ENCODE measurements at regions not wholly inside any gene's neighbourhood (a gene's known extent, or its start where the extent isn't known, plus 50 kb on each side); places are given as distances from the start of the nearest gene placed in this dataset.

- Mint-ChIP-seq H3K36me3 (ENCODE audit: low read depth) (no peaks in the 10 kb centered on the region), H3K27ac (no peak overlapping the region), H3K9me3 (peaks cover 13% of the 10 kb centered on the region), H3K4me1 (no peaks in the 10 kb centered on the region), H3K4me3 (no peak overlapping the region), H3K27me3 (ENCODE audit: insufficient read depth) (peaks cover 2% of the 10 kb centered on the region)
- H3K9me3 ChIP-seq (ENCODE audit: control insufficient read depth, low read length): no peaks in the 10 kb centered on the region
- H3K36me3 ChIP-seq (ENCODE audit: control insufficient read depth, insufficient read depth, low read length): no peaks in the 10 kb centered on the region
- no peaks in the 10 kb centered on the region for H3K27me3 ChIP-seq (ENCODE audit: control insufficient read depth, insufficient read depth, low read length, poor library complexity, severe bottlenecking)
- 83 to 100% methylated on average over 2 to 3 of the region's 3 CpGs for WGBS, 2 experiments (ENCODE audit: insufficient coverage in 1 of 2, insufficient read length in 1 of 2)
- no peak for DNase-seq
- H3K4me3 ChIP-seq (ENCODE audit: low read length): no peak overlapping the region
- TF ChIP-seq CTCF (conservative IDR thresholded peaks at IDR 0.05): no peak
- no peak overlapping the region for H3K9ac ChIP-seq (ENCODE audit: extremely low read depth, low read length, poor library complexity, severe bottlenecking)
- no peak overlapping the region for H3K27ac ChIP-seq (ENCODE audit: low read depth, low read length)
- H3K4me1 ChIP-seq (ENCODE audit: control insufficient read depth, insufficient read depth, low read length): no peaks in the 10 kb centered on the region
These were observed 327.9 kb downstream of the SQOR start for GRCh38 chr15:45962733-45963132.

- TF ChIP-seq CTCF (conservative IDR thresholded peaks at IDR 0.05): no peak
- no peaks in the 10 kb centered on the region for H3K27me3 Mint-ChIP-seq (ENCODE audit: insufficient read depth)
- no peak overlapping the region for H3K4me3 Mint-ChIP-seq
- H3K9me3 Mint-ChIP-seq: no peaks in the 10 kb centered on the region
- 91% methylated on average over 1 of the region's 1 CpG; no CpG with 5 or more reads in 1 of the 2 experiments for WGBS, 2 experiments (ENCODE audit: insufficient coverage in 1 of 2, insufficient read length in 1 of 2)
- Histone ChIP-seq H3K9ac (ENCODE audit: extremely low read depth, low read length, poor library complexity, severe bottlenecking) (no peak overlapping the region), H3K27ac (ENCODE audit: low read depth, low read length) (no peak overlapping the region), H3K27me3 (ENCODE audit: control insufficient read depth, insufficient read depth, low read length, poor library complexity, severe bottlenecking) (no peaks in the 10 kb centered on the region), H3K9me3 (ENCODE audit: control insufficient read depth, low read length) (no peaks in the 10 kb centered on the region), H3K4me1 (ENCODE audit: control insufficient read depth, insufficient read depth, low read length) (no peaks in the 10 kb centered on the region), H3K36me3 (ENCODE audit: control insufficient read depth, insufficient read depth, low read length) (no peaks in the 10 kb centered on the region), H3K4me3 (ENCODE audit: low read length) (no peak overlapping the region)
- no peaks in the 10 kb centered on the region for H3K4me1 Mint-ChIP-seq
- no peak for DNase-seq
- no peaks in the 10 kb centered on the region for H3K36me3 Mint-ChIP-seq (ENCODE audit: low read depth)
- no peak overlapping the region for H3K27ac Mint-ChIP-seq
These were observed 335.7 kb downstream of the SQOR start for GRCh38 chr15:45970542-45970941.

GRCh38 chr15:45980366-45980765 lies 345.5 kb downstream of the SQOR start:
- WGBS, 2 experiments (ENCODE audit: insufficient coverage in 1 of 2, insufficient read length in 1 of 2): 81 to 82% methylated on average over 5 of the region's 5 CpGs
- H3K4me3 Mint-ChIP-seq: no peak overlapping the region
- no peaks in the 10 kb centered on the region for H3K4me1 Mint-ChIP-seq
- Histone ChIP-seq H3K9me3 (ENCODE audit: control insufficient read depth, low read length) (peaks cover 5% of the 10 kb centered on the region), H3K4me1 (ENCODE audit: control insufficient read depth, insufficient read depth, low read length) (no peaks in the 10 kb centered on the region), H3K27ac (ENCODE audit: low read depth, low read length) (no peak overlapping the region), H3K36me3 (ENCODE audit: control insufficient read depth, insufficient read depth, low read length) (no peaks in the 10 kb centered on the region), H3K27me3 (ENCODE audit: control insufficient read depth, insufficient read depth, low read length, poor library complexity, severe bottlenecking) (no peaks in the 10 kb centered on the region), H3K4me3 (ENCODE audit: low read length) (no peak overlapping the region), H3K9ac (ENCODE audit: extremely low read depth, low read length, poor library complexity, severe bottlenecking) (no peak overlapping the region)
- H3K27ac Mint-ChIP-seq: no peak overlapping the region
- H3K9me3 Mint-ChIP-seq: peaks cover 3% of the 10 kb centered on the region
- no peaks in the 10 kb centered on the region for H3K36me3 Mint-ChIP-seq (ENCODE audit: low read depth)
- DNase-seq: no peak
- no peaks in the 10 kb centered on the region for H3K27me3 Mint-ChIP-seq (ENCODE audit: insufficient read depth)
- no peak for TF ChIP-seq CTCF (conservative IDR thresholded peaks at IDR 0.05)
